ENCODE measurements at regions not wholly inside any gene's neighbourhood (a gene's known extent, or its start where the extent isn't known, plus 50 kb on each side); places are given as distances from the start of the nearest gene placed in this dataset.
"Not testable (repeated sequence)": the region's sequence is repeated elsewhere in the genome, so short reads cannot be mapped to it uniquely, and the experiment has no call there.

- DNase-seq (ENCODE audit: low read depth): no peak
Observed at GRCh38 chr2:239832490-239833268, 192.5 kb downstream of the NDUFA10 start.

GRCh38 chr2:239831861-239832489 lies 193.2 kb downstream of the NDUFA10 start:
- DNase-seq (ENCODE audit: low read depth): no peak

- no peak for DNase-seq (ENCODE audit: low read depth)
Observed at GRCh38 chr2:239831001-239831731, 194.0 kb downstream of the NDUFA10 start.

GRCh38 chr2:239830121-239831000 lies 194.8 kb downstream of the NDUFA10 start:
- DNase-seq (ENCODE audit: low read depth): no peak

GRCh38 chr2:239829326-239829725 lies 195.8 kb downstream of the NDUFA10 start:
- DNase-seq (ENCODE audit: low read depth): no peak

- DNase-seq (ENCODE audit: low read depth): not testable (repeated sequence)
Observed at GRCh38 chr2:239828973-239829275, 196.2 kb downstream of the NDUFA10 start.

- DNase-seq (ENCODE audit: low read depth): no peak
Observed at GRCh38 chr2:239828192-239828972, 196.8 kb downstream of the NDUFA10 start.

- no peak for DNase-seq (ENCODE audit: low read depth)
Observed at GRCh38 chr2:239827523-239827890, 197.6 kb downstream of the NDUFA10 start.

GRCh38 chr2:239826786-239827522 lies 198.2 kb downstream of the NDUFA10 start:
- DNase-seq (ENCODE audit: low read depth): no peak

GRCh38 chr2:239826376-239826775 lies 198.8 kb downstream of the NDUFA10 start:
- DNase-seq (ENCODE audit: low read depth): no peak

- no peak for DNase-seq (ENCODE audit: low read depth)
Observed at GRCh38 chr2:239825705-239825979, 199.5 kb downstream of the NDUFA10 start.

- DNase-seq (ENCODE audit: low read depth): no peak
Observed at GRCh38 chr2:239824866-239825704, 200.1 kb downstream of the NDUFA10 start.

GRCh38 chr2:239824046-239824694 lies 201.0 kb downstream of the NDUFA10 start:
- no peak for DNase-seq (ENCODE audit: low read depth)

- DNase-seq (ENCODE audit: low read depth): no peak
Observed at GRCh38 chr2:239822146-239822831, 202.9 kb downstream of the NDUFA10 start.

GRCh38 chr2:239821694-239822075 lies 203.5 kb downstream of the NDUFA10 start:
- no peak for DNase-seq (ENCODE audit: low read depth)

GRCh38 chr2:239820836-239821693 lies 204.1 kb downstream of the NDUFA10 start:
- DNase-seq (ENCODE audit: low read depth): no peak

- DNase-seq (ENCODE audit: low read depth): no peak
Observed at GRCh38 chr2:239819974-239820555, 205.1 kb downstream of the NDUFA10 start.
